Tibial nerve (tissue), 4 donors: ENCODE measurements at regions not wholly inside any gene's neighbourhood (a gene's known extent, or its start where the extent isn't known, plus 50 kb on each side); places are given as distances from the start of the nearest gene placed in this dataset.

Source experiments
- DNase-seq, 2 donors: peaks; one replicate each; pipeline ENCODE4 v3.0.0-alpha.2; 2019; ENCODE audit warnings: low spot score in 2 of 2
- H3K27ac ChIP-seq, 4 donors: fragments of 200-600 bp; sonication (generic) in 3 of 4; one replicate each; pipeline ENCODE4 v1.5.1; 2017 to 2019; ENCODE audit warnings: mild to moderate bottlenecking in 1 of 4
- H3K27me3 ChIP-seq, 2 donors: fragments of 200-600 bp; sonication (generic) in 1 of 2; one replicate each; pipeline versions ENCODE4 v1.5.1 to v1.6.0; 2017 to 2019
- H3K36me3 ChIP-seq, 3 donors: fragments of 200-600 bp; sonication (generic); one replicate each; pipeline ENCODE4 v1.5.1; 2018 to 2019
- H3K4me1 ChIP-seq, 4 donors: fragments of 200-600 bp; sonication (generic) in 3 of 4; one replicate each; pipeline ENCODE4 v1.5.1; 2017 to 2019
- H3K4me3 ChIP-seq, 4 donors: fragments of 200-600 bp; sonication (generic) in 3 of 4; one replicate each; pipeline ENCODE4 v1.5.1; 2017 to 2019; ENCODE audit warnings: mild to moderate bottlenecking in 1 of 4, moderate library complexity in 1 of 4
- H3K9me3 ChIP-seq, 4 donors: fragments of 200-600 bp; sonication (generic) in 3 of 4; one replicate each; pipeline ENCODE4 v1.5.1; 2017 to 2019
- CTCF ChIP-seq, 5 experiments: fragments of 200-600 bp in 3 of 5; fragments of 450-650 bp in 2 of 5; sonication (generic) in 3 of 5; IDR thresholded peaks; one replicate each; pipeline ENCODE4 v1.5.1; 2016 to 2019; ENCODE audit warnings: antibody characterized with exemption in 5 of 5, mild to moderate bottlenecking in 3 of 5, moderate library complexity in 2 of 5
- EP300 ChIP-seq, 2 donors: sonication (generic); formaldehyde crosslinking; IDR thresholded peaks; one replicate each; pipeline ENCODE4 v1.6.1; 2017; ENCODE audit warnings: antibody characterized with exemption in 2 of 2, mild to moderate bottlenecking in 1 of 2
- POLR2A ChIP-seq, 2 donors: fragments of 450-650 bp; IDR thresholded peaks; one replicate each; pipeline ENCODE4 v1.6.1; 2017; ENCODE audit warnings: antibody characterized with exemption in 2 of 2, mild to moderate bottlenecking in 2 of 2, moderate library complexity in 2 of 2
- WGBS, 2 donors: methylation state at CpG; one replicate each; pipeline ENCODE4 v1.1.5; 2018; 5-methylcytosine and 5-hydroxymethylcytosine counted together

- no peak for DNase-seq
- H3K27me3 ChIP-seq, result no peaks in the 10 kb centered on the region
- no peak overlapping the region for H3K4me3 ChIP-seq
- no peaks in the 10 kb centered on the region for H3K36me3 ChIP-seq
- 76 to 77% methylated on average over 5 of the region's 5 CpGs for WGBS, 2 donors
- TF ChIP-seq EP300 (IDR thresholded peaks at IDR 0.05) (no peak), POLR2A (IDR thresholded peaks at IDR 0.05) (no peak), CTCF (IDR thresholded peaks at IDR 0.05) (no peak)
- H3K9me3 ChIP-seq, result no peaks in the 10 kb centered on the region
- no peaks in the 10 kb centered on the region for H3K4me1 ChIP-seq
- no peak overlapping the region for H3K27ac ChIP-seq
Observed at GRCh38 chr4:151922811-151923210, 162.0 kb upstream of the GATB start.

DNA sequence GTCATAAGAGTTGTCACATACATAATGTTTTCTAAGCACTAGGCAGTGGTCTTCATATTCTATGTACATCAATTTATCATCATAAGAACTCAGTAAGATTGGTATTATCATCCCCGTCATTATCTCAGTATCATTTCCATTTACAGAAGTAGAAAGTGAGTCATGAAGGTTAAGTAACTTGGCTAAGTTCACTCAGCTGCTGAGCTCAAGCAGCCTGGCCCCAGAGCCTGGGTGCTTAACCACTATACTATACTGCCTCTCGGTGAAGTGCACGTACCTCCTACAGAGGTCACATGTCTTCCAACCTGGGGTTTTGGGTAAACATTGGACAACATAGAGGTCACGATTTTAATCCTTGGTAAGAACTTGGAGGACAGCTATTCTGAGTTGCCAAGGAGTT, 161.5 kb upstream of the GATB start:
- Histone ChIP-seq H3K4me3 (no peak overlapping the region), H3K9me3 (no peaks in the 10 kb centered on the region), H3K27me3 (no peaks in the 10 kb centered on the region), H3K4me1 (no peaks in the 10 kb centered on the region), H3K36me3 (no peaks in the 10 kb centered on the region), H3K27ac (no peak overlapping the region)
- no peak for DNase-seq
- 91 to 92% methylated on average over 4 of the region's 4 CpGs for WGBS, 2 donors
- no peak for TF ChIP-seq EP300 (IDR thresholded peaks at IDR 0.05)
- no peak for TF ChIP-seq POLR2A (IDR thresholded peaks at IDR 0.05)
- TF ChIP-seq CTCF (IDR thresholded peaks at IDR 0.05), result no peak

- no peaks in the 10 kb centered on the region for H3K9me3 ChIP-seq
- no peak overlapping the region for H3K4me3 ChIP-seq
- no peak for TF ChIP-seq POLR2A (IDR thresholded peaks at IDR 0.05)
- no peak for TF ChIP-seq EP300 (IDR thresholded peaks at IDR 0.05)
- TF ChIP-seq CTCF (IDR thresholded peaks at IDR 0.05), result no peak
- H3K4me1 ChIP-seq, result no peaks in the 10 kb centered on the region
- no peak for DNase-seq
- 85 to 89% methylated on average over 4 of the region's 4 CpGs for WGBS, 2 donors
- no peaks in the 10 kb centered on the region for H3K36me3 ChIP-seq
- no peak overlapping the region for H3K27ac ChIP-seq
- no peaks in the 10 kb centered on the region for H3K27me3 ChIP-seq
Observed at GRCh38 chr4:151921811-151922210, 161.0 kb upstream of the GATB start.

DNA sequence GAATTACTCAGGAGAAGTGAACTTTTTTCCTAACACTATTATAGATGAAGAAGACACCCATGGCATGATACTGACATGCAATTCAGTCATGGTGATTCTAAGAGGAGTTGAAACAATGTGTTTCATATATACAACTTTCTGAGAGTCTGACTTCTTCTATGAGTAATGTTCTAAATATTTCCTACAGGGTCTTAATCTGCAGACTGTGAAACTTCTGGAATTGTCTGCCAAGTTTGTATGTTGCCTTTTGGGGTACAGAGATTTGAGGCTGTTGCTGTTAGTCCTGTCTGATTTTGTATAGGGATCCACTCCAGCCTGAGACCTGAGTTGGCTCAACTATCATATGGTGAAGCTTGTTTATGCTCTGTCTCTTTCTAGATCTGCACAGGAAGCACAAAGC, 160.6 kb upstream of the GATB start:
- Histone ChIP-seq H3K4me1 (no peaks in the 10 kb centered on the region), H3K4me3 (no peak overlapping the region), H3K27me3 (no peaks in the 10 kb centered on the region), H3K27ac (no peak overlapping the region), H3K36me3 (no peaks in the 10 kb centered on the region), H3K9me3 (no peaks in the 10 kb centered on the region)
- DNase-seq, result no peak
- TF ChIP-seq POLR2A (IDR thresholded peaks at IDR 0.05), result no peak
- TF ChIP-seq EP300 (IDR thresholded peaks at IDR 0.05), result no peak
- no peak for TF ChIP-seq CTCF (IDR thresholded peaks at IDR 0.05)

DNA sequence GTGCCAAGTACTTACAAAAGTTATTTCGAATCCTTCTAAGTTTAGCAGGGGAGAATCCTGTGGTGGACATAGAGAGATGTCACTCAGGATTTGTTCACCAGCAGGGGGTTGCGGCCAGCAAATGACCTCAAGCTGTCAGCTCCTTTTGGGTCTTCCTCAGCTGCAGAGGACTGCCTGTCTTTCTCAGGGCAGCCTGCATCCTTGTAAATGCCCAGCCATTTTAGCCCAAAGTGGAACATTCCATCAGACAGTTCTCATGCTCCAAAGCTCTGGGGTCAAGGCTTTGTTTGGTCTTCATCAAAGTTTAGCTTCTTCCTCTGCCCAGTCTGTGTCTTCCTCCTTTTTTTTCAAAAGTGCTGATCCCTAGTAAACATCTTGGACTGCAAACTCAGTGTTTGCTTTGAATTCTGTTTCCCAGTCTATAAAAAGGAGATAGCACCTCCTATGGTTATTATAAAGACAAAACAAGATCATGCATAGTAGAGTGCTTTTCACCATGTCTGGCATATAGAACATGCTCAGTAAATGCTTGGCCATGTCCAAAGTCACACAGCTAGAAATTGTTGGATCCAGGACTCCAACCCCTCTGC, 156.4 kb upstream of the GATB start:
- H3K4me3 ChIP-seq, result no peak overlapping the region
- H3K9me3 ChIP-seq, result peaks cover 0 to 2% (median 0%) of the 10 kb centered on the region in 4 donors
- H3K27me3 ChIP-seq, result no peaks in the 10 kb centered on the region
- H3K4me1 ChIP-seq, result peaks cover 0 to 5% (median 0%) of the 10 kb centered on the region in 4 donors
- DNase-seq, result no peak
- H3K27ac ChIP-seq, result no peak overlapping the region
- TF ChIP-seq EP300 (IDR thresholded peaks at IDR 0.05) (no peak), POLR2A (IDR thresholded peaks at IDR 0.05) (no peak), CTCF (IDR thresholded peaks at IDR 0.05) (no peak)
- H3K36me3 ChIP-seq, result no peaks in the 10 kb centered on the region
- WGBS, 2 donors, result 63 to 78% methylated on average over 2 of the region's 2 CpGs
